HCT116 (cell line): ENCODE measurements at regions not wholly inside any gene's neighbourhood (a gene's known extent, or its start where the extent isn't known, plus 50 kb on each side); places are given as distances from the start of the nearest gene placed in this dataset.

ENCODE experiments used
- ATAC-seq: fragments of 200-7000 bp; cut with Tn5 transposase; 2 replicates; pipeline ENCODE4 v1.9.1; 2020; ENCODE audit warnings: mild to moderate bottlenecking, moderate library complexity
- BruUV-seq: library from RNA; stranded (reverse); fragments of 400-500 nt; replicated peaks from 2 replicates; lab custom pipeline; 2021; lab: Mats Ljungman, UMichigan
- CTCF ChIA-PET: fragments of 300-600 bp; sonication (Branson Sonifier 250); formaldehyde crosslinking; loops from one replicate; lab custom pipeline; 2021; ENCODE audit warnings: antibody characterized with exemption; lab: Charles Lee
- POLR2A ChIA-PET: fragments of 300-600, 350-600 bp; sonication (Branson Sonifier 250); formaldehyde crosslinking; loops from one replicate; lab custom pipeline; 2021; ENCODE audit warnings: antibody characterized with exemption; lab: Charles Lee
- RAD21 ChIA-PET, 2 experiments: fragments of 300-600 bp; sonication (Branson Sonifier 250); formaldehyde crosslinking; loops; one replicate each; lab custom pipeline; 2023; ENCODE audit warnings: low total read pairs in 2 of 2; ENCODE audit not compliant: uncharacterized antibody in 2 of 2, unreplicated experiment in 2 of 2, low non-redundant PET in 1 of 2; lab: Charles Lee
- DNase-seq: peaks from one replicate; pipeline ENCODE4 v3.0.0-alpha.2; 2010; ENCODE audit warnings: low read depth, low spot score
- H2AFZ ChIP-seq: fragments of 200-600 bp; shearing (Covaris generic), sonication (generic); 2 replicates; pipeline ENCODE4 v1.6.1; 2017; ENCODE audit warnings: low read depth, mixed run types, mixed read lengths, antibody characterized with exemption, low read length; ENCODE audit not compliant: poor library complexity, severe bottlenecking
- H3K27ac ChIP-seq: 2 replicates; pipeline ENCODE4 v1.5.1; 2012; ENCODE audit warnings: low read depth, low read length
- H3K27me3 ChIP-seq: fragments of 200-600 bp; sonication (generic); 2 replicates; pipeline ENCODE4 v1.6.1; 2016; ENCODE audit warnings: mixed run types, low read length, mixed read lengths; ENCODE audit not compliant: insufficient read depth
- H3K36me3 ChIP-seq, 2 experiments: fragments of 200-500 bp in 1 of 2; fragments of 200-600 bp in 1 of 2; sonication (Bioruptor generic) in 1 of 2; sonication (generic) in 1 of 2; 2 replicates each; pipeline versions ENCODE4 v1.5.1 to v1.6.1; 2014 to 2016; ENCODE audit warnings: low read length in 2 of 2, inconsistent platforms in 1 of 2, mixed read lengths in 1 of 2, mixed run types in 1 of 2; ENCODE audit not compliant: insufficient read depth in 2 of 2, control insufficient read depth in 1 of 2
- H3K4me1 ChIP-seq, 2 experiments: fragments of 200-600 bp in 1 of 2; sonication (generic) in 1 of 2; 2 replicates each; pipeline versions ENCODE4 v1.5.1 to v1.6.1; 2012 to 2017; ENCODE audit warnings: low read length in 2 of 2, inconsistent platforms in 1 of 2, mild to moderate bottlenecking in 1 of 2, mixed read lengths in 1 of 2, mixed run types in 1 of 2, moderate library complexity in 1 of 2; ENCODE audit not compliant: insufficient read depth in 2 of 2, control insufficient read depth in 1 of 2
- H3K4me2 ChIP-seq: fragments of 200-600 bp; sonication (generic); 2 replicates; pipeline ENCODE4 v1.6.1; 2017; ENCODE audit warnings: mixed run types, low read length, mixed read lengths
- H3K4me3 ChIP-seq, 2 experiments: fragments of 200-600 bp in 1 of 2; sonication (generic) in 1 of 2; replicated peaks in 1 of 2; 2 replicates each; pipeline ENCODE4 v1.5.1; 2011 to 2016; ENCODE audit warnings: low read length in 2 of 2, control low read depth in 1 of 2, low read depth in 1 of 2, mild to moderate bottlenecking in 1 of 2, mixed read lengths in 1 of 2, mixed run types in 1 of 2
- H3K79me2 ChIP-seq: fragments of 200-600 bp; sonication (generic); 2 replicates; pipeline ENCODE4 v1.6.1; 2017; ENCODE audit warnings: mild to moderate bottlenecking, mixed run types, low read length, moderate library complexity, mixed read lengths; ENCODE audit not compliant: insufficient read depth
- H3K9ac ChIP-seq: fragments of 200-600 bp; sonication (generic); 2 replicates; pipeline ENCODE4 v1.6.1; 2016; ENCODE audit warnings: low read length, mixed read lengths
- H3K9me2 ChIP-seq: fragments of 200-600 bp; sonication (generic), shearing (Covaris generic); 2 replicates; pipeline ENCODE4 v1.6.1; 2017; ENCODE audit warnings: mixed run types, mild to moderate bottlenecking, moderate library complexity; ENCODE audit not compliant: insufficient read depth
- H3K9me3 ChIP-seq, 2 experiments: fragments of 200-500 bp in 1 of 2; fragments of 200-600 bp in 1 of 2; sonication (Bioruptor generic) in 1 of 2; sonication (generic) in 1 of 2; 2 replicates each; pipeline ENCODE4 v1.6.1; 2014 to 2017; ENCODE audit warnings: low read length in 2 of 2, mixed read lengths in 2 of 2, inconsistent platforms in 1 of 2, low read depth in 1 of 2, mild to moderate bottlenecking in 1 of 2, mixed run types in 1 of 2, moderate library complexity in 1 of 2; ENCODE audit not compliant: control insufficient read depth in 1 of 2, insufficient read depth in 1 of 2
- H4K20me1 ChIP-seq: fragments of 200-600 bp; sonication (generic), shearing (Covaris generic); 2 replicates; pipeline ENCODE4 v1.6.1; 2017; ENCODE audit warnings: mixed run types, mild to moderate bottlenecking, moderate library complexity; ENCODE audit not compliant: insufficient read depth
- ATF3 ChIP-seq: IDR thresholded peaks from 2 replicates; pipeline ENCODE4 v1.6.1; 2012
- CBX3 ChIP-seq: IDR thresholded peaks from 2 replicates; pipeline ENCODE4 v1.6.1; 2012; ENCODE audit warnings: low read depth
- CEBPB ChIP-seq: IDR thresholded peaks from 2 replicates; pipeline ENCODE4 v1.6.1; 2012; ENCODE audit warnings: low read depth
- ELF1 ChIP-seq: IDR thresholded peaks from 2 replicates; pipeline ENCODE4 v1.6.1; 2012; ENCODE audit warnings: low read depth, borderline replicate concordance
- FOSL1 ChIP-seq: IDR thresholded peaks from 2 replicates; pipeline ENCODE4 v1.6.1; 2012; ENCODE audit warnings: low read depth
- JUND ChIP-seq: IDR thresholded peaks from 2 replicates; pipeline ENCODE4 v1.6.1; 2012
- POLR2A ChIP-seq: IDR thresholded peaks from 2 replicates; pipeline ENCODE4 v1.7.0; 2011; ENCODE audit warnings: borderline replicate concordance; ENCODE audit not compliant: insufficient read depth, insufficient read length; ENCODE audit errors: extremely low read depth
- POLR2AphosphoS5 ChIP-seq: IDR thresholded peaks from 2 replicates; pipeline ENCODE4 v1.6.1; 2011; ENCODE audit warnings: mild to moderate bottlenecking, low read depth, low read length, moderate library complexity
- RAD21 ChIP-seq: IDR thresholded peaks from 2 replicates; pipeline ENCODE4 v1.6.1; 2012; ENCODE audit warnings: low read depth, mild to moderate bottlenecking
- REST ChIP-seq: IDR thresholded peaks from 2 replicates; pipeline ENCODE4 v1.6.1; 2012; ENCODE audit warnings: low read depth
- SIN3A ChIP-seq: IDR thresholded peaks from 2 replicates; pipeline ENCODE4 v1.6.1; 2012; ENCODE audit warnings: low read depth
- SP1 ChIP-seq: IDR thresholded peaks from 2 replicates; pipeline ENCODE4 v1.6.1; 2012; ENCODE audit warnings: low read depth
- TCF7L2 ChIP-seq: IDR thresholded peaks from 2 replicates; pipeline ENCODE4 v1.7.0; 2011; ENCODE audit warnings: borderline replicate concordance, inconsistent platforms; ENCODE audit not compliant: insufficient read depth, insufficient read length; ENCODE audit errors: extremely low read depth
- YY1 ChIP-seq: IDR thresholded peaks from 2 replicates; pipeline ENCODE4 v1.6.1; 2011; ENCODE audit warnings: low read length, low read depth, moderate library complexity, mild to moderate bottlenecking; ENCODE audit not compliant: insufficient replicate concordance; ENCODE audit errors: extremely low read depth
- ZBTB33 ChIP-seq: IDR thresholded peaks from 2 replicates; pipeline ENCODE4 v1.6.1; 2011; ENCODE audit warnings: mild to moderate bottlenecking, low read length, moderate library complexity; ENCODE audit not compliant: insufficient replicate concordance; ENCODE audit errors: extremely low read depth
- ZFX ChIP-seq: fragments of 450-650 bp; IDR thresholded peaks from 2 replicates; pipeline ENCODE4 v1.6.1; 2017
- intact Hi-C: fragments of 100-400 bp; cut with micrococcal nuclease; formaldehyde crosslinking; loops from 2 replicates; pipeline ENCODE4 v1.10.0; 2022

GRCh38 chr18:41226186-41226585, 728.8 kb upstream of the PIK3C3 start:
- Histone ChIP-seq H3K27ac (no peak overlapping the region), H3K9me3 (peaks cover 3 to 23% of the 10 kb centered on the region in 2 experiments; a peak in 2 of 4 replicates), H2AFZ (no peak overlapping the region), H3K4me3 (no peak overlapping the region), H3K4me1 (no peaks in the 10 kb centered on the region), H3K4me2 (no peak overlapping the region), H3K36me3 (no peaks in the 10 kb centered on the region), H3K9me2 (no peaks in the 10 kb centered on the region), H4K20me1 (no peaks in the 10 kb centered on the region), H3K79me2 (no peaks in the 10 kb centered on the region), H3K9ac (no peak overlapping the region), H3K27me3 (no peaks in the 10 kb centered on the region)
- no peak for ATAC-seq
- no peak for TF ChIP-seq ATF3
- TF ChIP-seq CEBPB = no peak
- no peak for TF ChIP-seq SP1
- intact Hi-C loops = no loop called here
- ChIA-PET POLR2A (no interaction called here), CTCF (no interaction called here), RAD21 (no interaction called here)
- DNase-seq = no peak
- BruUV-seq = no TSS peak

GRCh38 chr18:41216341-41217003, 738.6 kb upstream of the PIK3C3 start:
- Histone ChIP-seq H3K4me2 (no peak overlapping the region), H3K9ac (no peak overlapping the region), H3K36me3 (no peaks in the 10 kb centered on the region), H3K9me3 (peaks cover 0 to 12% of the 10 kb centered on the region in 2 experiments; a peak in 2 of 4 replicates), H3K79me2 (no peaks in the 10 kb centered on the region), H3K27me3 (no peaks in the 10 kb centered on the region), H4K20me1 (no peaks in the 10 kb centered on the region), H3K9me2 (no peaks in the 10 kb centered on the region), H3K4me3 (no peak overlapping the region), H2AFZ (no peak overlapping the region), H3K27ac (no peak overlapping the region), H3K4me1 (no peaks in the 10 kb centered on the region)
- CTCF ChIA-PET = no interaction called here
- no TSS peak for BruUV-seq
- no peak for DNase-seq
- no peak for ATAC-seq
- POLR2A ChIA-PET = no interaction called here
- intact Hi-C loops = no loop called here
- RAD21 ChIA-PET = no interaction called here
- TF ChIP-seq CEBPB (no peak), RAD21 (no peak), JUND (no peak), TCF7L2 (no peak), SIN3A (no peak), POLR2A (no peak), REST (no peak), FOSL1 (no peak), SP1 (no peak), YY1 (no peak), ZFX (no peak), POLR2AphosphoS5 (no peak), ELF1 (no peak), ZBTB33 (no peak), CBX3 (no peak)
